ENCODE measurements at regions not wholly inside any gene's neighbourhood (a gene's known extent, or its start where the extent isn't known, plus 50 kb on each side); places are given as distances from the start of the nearest gene placed in this dataset.

DNA sequence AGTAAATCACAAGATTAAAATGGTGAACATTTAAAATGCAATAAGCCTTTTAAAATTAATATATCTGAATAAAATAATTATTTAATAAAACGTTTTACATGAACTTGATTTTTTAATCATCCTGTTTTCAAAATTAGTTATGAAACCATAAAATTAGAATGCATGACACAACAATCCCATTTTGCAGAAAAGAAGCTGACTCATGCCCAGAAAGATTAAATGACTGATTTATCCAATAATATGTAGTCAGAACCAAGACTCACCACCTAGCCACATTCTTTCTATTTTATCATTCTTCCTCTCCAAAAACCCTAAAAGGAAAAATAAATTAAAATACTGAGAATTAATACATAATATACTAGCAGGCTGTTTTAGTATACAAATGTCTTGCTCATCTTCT lies 83.0 kb upstream of the LGR5 start:
- TF ChIP-seq SPI1 (IDR thresholded peaks at IDR 0.05; ENCODE audit: borderline replicate concordance, low read depth) (no peak), REST (IDR thresholded peaks at IDR 0.05; ENCODE audit: insufficient replicate concordance, low read depth) (no peak), GABPA (IDR thresholded peaks at IDR 0.05; ENCODE audit: low read depth) (no peak), POLR2AphosphoS5 (IDR thresholded peaks at IDR 0.05; ENCODE audit: low read depth) (no peak), CTCF (IDR thresholded peaks at IDR 0.05; ENCODE audit: insufficient read depth, low read length) (no peak)
- no peaks in the 10 kb centered on the region for H3K27me3 ChIP-seq (ENCODE audit: insufficient read depth, poor library complexity, severe bottlenecking)
- H3K27ac ChIP-seq (replicated peaks) = no peak overlapping the region
- no peak overlapping the region for H3K4me3 ChIP-seq (replicated peaks; ENCODE audit: insufficient read depth, low read length)
- no peak for DNase-seq (ENCODE audit: low read depth in 1 of 2, low spot score in 1 of 2)

- Histone ChIP-seq H3K27ac (replicated peaks) (no peak overlapping the region), H3K4me3 (replicated peaks; ENCODE audit: insufficient read depth, low read length) (no peak overlapping the region), H3K27me3 (ENCODE audit: insufficient read depth, poor library complexity, severe bottlenecking) (no peaks in the 10 kb centered on the region)
- no peak for DNase-seq (ENCODE audit: low read depth in 1 of 2, low spot score in 1 of 2)
- no peak for TF ChIP-seq GABPA (IDR thresholded peaks at IDR 0.05; ENCODE audit: low read depth)
- TF ChIP-seq POLR2AphosphoS5 (IDR thresholded peaks at IDR 0.05; ENCODE audit: low read depth) = no peak
- TF ChIP-seq SPI1 (IDR thresholded peaks at IDR 0.05; ENCODE audit: borderline replicate concordance, low read depth) = no peak
- TF ChIP-seq CTCF (IDR thresholded peaks at IDR 0.05; ENCODE audit: insufficient read depth, low read length) = no peak
- TF ChIP-seq REST (IDR thresholded peaks at IDR 0.05; ENCODE audit: insufficient replicate concordance, low read depth) = no peak
Measured at GRCh38 chr12:71354871-71355270, 84.7 kb upstream of the LGR5 start.

GRCh38 chr12:71353607-71354006 lies 86.0 kb upstream of the LGR5 start:
- Histone ChIP-seq H3K27ac (replicated peaks) (no peak overlapping the region), H3K27me3 (ENCODE audit: insufficient read depth, poor library complexity, severe bottlenecking) (no peaks in the 10 kb centered on the region), H3K4me3 (replicated peaks; ENCODE audit: insufficient read depth, low read length) (no peak overlapping the region)
- no peak for TF ChIP-seq GABPA (IDR thresholded peaks at IDR 0.05; ENCODE audit: low read depth)
- TF ChIP-seq REST (IDR thresholded peaks at IDR 0.05; ENCODE audit: insufficient replicate concordance, low read depth) = no peak
- no peak for TF ChIP-seq POLR2AphosphoS5 (IDR thresholded peaks at IDR 0.05; ENCODE audit: low read depth)
- no peak for TF ChIP-seq CTCF (IDR thresholded peaks at IDR 0.05; ENCODE audit: insufficient read depth, low read length)
- TF ChIP-seq SPI1 (IDR thresholded peaks at IDR 0.05; ENCODE audit: borderline replicate concordance, low read depth) = no peak
- DNase-seq (ENCODE audit: low read depth in 1 of 2, low spot score in 1 of 2) = no peak
